Heart left ventricle (tissue), 13 donors: ENCODE measurements at regions not wholly inside any gene's neighbourhood (a gene's known extent, or its start where the extent isn't known, plus 50 kb on each side); places are given as distances from the start of the nearest gene placed in this dataset.

Source experiments
- POLR2A ChIP-seq, 2 donors: fragments of 450-650 bp; IDR thresholded peaks; one replicate each; pipeline ENCODE4 v1.6.1; 2017; ENCODE audit warnings: antibody characterized with exemption in 2 of 2, mild to moderate bottlenecking in 2 of 2, moderate library complexity in 2 of 2
- TF ChIP-seq, protein P1 (sequence below), 12 donors: fragments of 200-600 bp; sonication (generic) in 4 of 12; IDR thresholded peaks; one replicate each; pipeline versions ENCODE4 v1.5.0 to v1.8.0; 2018 to 2022; ENCODE audit warnings: antibody characterized with exemption in 12 of 12, mild to moderate bottlenecking in 5 of 12
- donor health status: ischemic (EF 13 %, LVEDD 7.1; RV severe dilation, severe dysfunction).
- donor health status: DM: no; HTN: yes; CAD: no.
- donor health status: DM: no; HTN: no; CAD: no.
- donor health status: ischemic (EF 25% LVEDD 6.9; RV normal size, moderate dysfunction).
- donor health status: ischemic (EF 25% LVEDD 5.7; RV mildly dilated, moderate dysfunction).
- donor health status: ischemic (EF 35%, LVEDD 5.7; RV mildly dilated, moderate dysfunction).
- donor health status: nonischemic (EF 11% LVEDD 7.7; RV severe dilation, severe dysfunction).
- donor health status: DM: yes; HTN: yes; CAD: no.
- donor health status: PGD.
- donor health status: ischemic (EF 29% LVEDD 5.4; RV normal size, mild dysfunction).
- donor health status: nonischemic (EF 23%, LVEDD 6.1; RV moderate dilation, normal function).

GRCh38 chr4:129550281-129550785 is 454.4 kb downstream of the C4orf33 start:
- TF ChIP-seq, protein P1, sequence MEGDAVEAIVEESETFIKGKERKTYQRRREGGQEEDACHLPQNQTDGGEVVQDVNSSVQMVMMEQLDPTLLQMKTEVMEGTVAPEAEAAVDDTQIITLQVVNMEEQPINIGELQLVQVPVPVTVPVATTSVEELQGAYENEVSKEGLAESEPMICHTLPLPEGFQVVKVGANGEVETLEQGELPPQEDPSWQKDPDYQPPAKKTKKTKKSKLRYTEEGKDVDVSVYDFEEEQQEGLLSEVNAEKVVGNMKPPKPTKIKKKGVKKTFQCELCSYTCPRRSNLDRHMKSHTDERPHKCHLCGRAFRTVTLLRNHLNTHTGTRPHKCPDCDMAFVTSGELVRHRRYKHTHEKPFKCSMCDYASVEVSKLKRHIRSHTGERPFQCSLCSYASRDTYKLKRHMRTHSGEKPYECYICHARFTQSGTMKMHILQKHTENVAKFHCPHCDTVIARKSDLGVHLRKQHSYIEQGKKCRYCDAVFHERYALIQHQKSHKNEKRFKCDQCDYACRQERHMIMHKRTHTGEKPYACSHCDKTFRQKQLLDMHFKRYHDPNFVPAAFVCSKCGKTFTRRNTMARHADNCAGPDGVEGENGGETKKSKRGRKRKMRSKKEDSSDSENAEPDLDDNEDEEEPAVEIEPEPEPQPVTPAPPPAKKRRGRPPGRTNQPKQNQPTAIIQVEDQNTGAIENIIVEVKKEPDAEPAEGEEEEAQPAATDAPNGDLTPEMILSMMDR (IDR thresholded peaks at IDR 0.05), result no peak
- no peak for TF ChIP-seq POLR2A (IDR thresholded peaks at IDR 0.05)
